HPDE6-E6E7 (cell line): ENCODE measurements at regions not wholly inside any gene's neighbourhood (a gene's known extent, or its start where the extent isn't known, plus 50 kb on each side); places are given as distances from the start of the nearest gene placed in this dataset.
"Not testable (repeated sequence)": the region's sequence is repeated elsewhere in the genome, so short reads cannot be mapped to it uniquely, and the experiment has no call there.

ENCODE experiments used
- DNase-seq: peaks from one replicate; pipeline ENCODE4 v3.0.0; 2011; ENCODE audit warnings: missing footprints; ENCODE audit errors: extremely low spot score

DNA sequence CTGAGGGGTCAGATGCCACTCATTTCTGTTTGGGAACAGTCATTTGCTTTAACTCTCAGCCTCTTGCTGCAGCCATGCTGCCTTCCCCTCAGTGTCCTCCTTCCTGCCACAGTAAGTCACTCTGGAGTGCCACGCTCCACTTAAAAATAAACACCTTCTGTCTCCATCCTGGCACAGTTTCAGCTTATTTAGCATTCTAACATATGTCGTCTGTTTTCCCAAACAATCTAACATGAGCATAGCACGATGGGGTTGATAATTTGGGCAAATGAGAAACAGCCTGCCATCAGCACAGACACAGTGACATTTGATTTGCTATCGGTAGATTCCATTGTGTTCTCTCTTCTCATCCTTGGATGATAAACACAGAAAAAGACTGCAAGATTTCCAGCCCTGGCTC is 768.6 kb downstream of the UQCRFS1 start:
- DNase-seq = no peak

GRCh38 chr19:28443361-28443760 is 769.6 kb downstream of the UQCRFS1 start:
- no peak for DNase-seq

GRCh38 chr19:28437390-28438346 is 775.3 kb downstream of the UQCRFS1 start:
- DNase-seq = no peak

DNA sequence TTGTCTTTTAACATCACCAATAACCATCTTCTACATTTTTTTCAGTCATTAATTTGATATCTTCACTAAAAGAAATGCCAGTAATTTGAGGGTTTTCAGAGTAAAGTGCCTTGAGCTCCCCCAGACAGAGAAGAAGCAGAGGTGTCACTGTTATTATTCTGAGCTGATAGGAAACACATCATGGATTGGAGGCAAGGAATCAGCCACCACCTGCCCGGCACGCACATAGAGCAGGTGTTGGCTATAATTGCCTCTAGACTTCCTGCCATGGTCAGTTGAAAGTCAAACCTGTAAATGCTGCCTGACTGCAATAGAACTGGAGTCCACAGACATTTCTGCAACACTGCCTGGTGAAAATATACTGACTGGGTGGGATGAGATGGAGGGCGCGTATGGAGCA is 776.6 kb downstream of the UQCRFS1 start:
- no peak for DNase-seq

- no peak for DNase-seq
Observed at GRCh38 chr19:28435551-28436271, 777.2 kb downstream of the UQCRFS1 start.

GRCh38 chr19:28434794-28435193 is 778.2 kb downstream of the UQCRFS1 start:
- DNase-seq = not testable (repeated sequence)

GRCh38 chr19:28434365-28434764 is 778.6 kb downstream of the UQCRFS1 start:
- not testable (repeated sequence) for DNase-seq

- DNase-seq = not testable (repeated sequence)
Observed at GRCh38 chr19:28433166-28433565, 779.8 kb downstream of the UQCRFS1 start.

DNA sequence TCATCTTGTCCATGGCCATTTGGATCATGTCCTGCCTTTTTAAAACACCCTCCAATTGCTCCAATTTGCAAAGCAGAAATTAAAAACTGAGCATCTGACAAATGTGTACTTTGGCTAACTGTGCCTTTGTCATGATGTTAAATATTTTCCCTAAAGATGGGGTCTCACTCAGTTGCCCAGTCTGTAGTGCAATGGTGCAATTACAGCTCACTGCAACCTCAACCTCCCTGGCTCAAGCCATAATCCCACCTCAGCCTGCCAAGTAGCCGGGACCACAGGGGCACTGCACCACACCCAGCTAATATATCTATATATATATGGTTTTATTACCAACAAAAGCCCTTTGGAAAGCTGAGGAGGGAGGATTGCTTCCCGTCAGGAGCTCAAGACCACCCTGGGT is 782.7 kb downstream of the UQCRFS1 start:
- DNase-seq = no peak

GRCh38 chr19:28429356-28429755 is 783.6 kb downstream of the UQCRFS1 start:
- DNase-seq = no peak

DNA sequence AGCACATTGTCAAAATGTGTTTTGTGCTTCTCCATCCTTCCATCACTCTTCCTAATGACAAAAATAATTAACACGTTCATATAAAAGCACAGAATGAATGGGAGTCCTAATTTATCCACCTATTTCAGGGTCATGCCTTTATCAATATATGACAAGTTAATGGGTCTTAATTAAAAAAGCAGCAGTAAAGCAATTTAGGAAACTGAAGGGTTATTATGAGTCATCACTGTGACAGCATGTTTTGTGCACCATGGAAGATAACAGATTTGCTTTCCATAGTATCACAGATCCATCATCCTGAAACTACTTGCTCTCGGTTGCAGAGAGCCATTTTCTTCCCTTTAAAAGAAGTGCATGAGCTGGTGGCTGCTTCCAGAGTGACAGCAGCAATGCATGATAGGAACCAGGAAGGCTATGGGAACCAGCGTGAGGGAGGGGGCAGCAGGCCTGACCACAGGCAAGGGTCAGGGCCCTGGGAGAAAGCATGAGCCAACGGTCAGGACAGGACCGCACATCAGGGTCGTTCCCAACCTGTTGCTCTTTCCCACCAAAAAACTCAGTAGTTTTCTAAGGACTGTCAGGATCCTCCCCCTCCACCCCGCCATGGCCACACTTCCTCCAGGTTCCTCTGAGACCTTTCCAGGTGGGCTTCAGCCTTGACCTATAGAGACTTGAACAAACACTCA is 784.1 kb downstream of the UQCRFS1 start:
- DNase-seq = no peak

DNA sequence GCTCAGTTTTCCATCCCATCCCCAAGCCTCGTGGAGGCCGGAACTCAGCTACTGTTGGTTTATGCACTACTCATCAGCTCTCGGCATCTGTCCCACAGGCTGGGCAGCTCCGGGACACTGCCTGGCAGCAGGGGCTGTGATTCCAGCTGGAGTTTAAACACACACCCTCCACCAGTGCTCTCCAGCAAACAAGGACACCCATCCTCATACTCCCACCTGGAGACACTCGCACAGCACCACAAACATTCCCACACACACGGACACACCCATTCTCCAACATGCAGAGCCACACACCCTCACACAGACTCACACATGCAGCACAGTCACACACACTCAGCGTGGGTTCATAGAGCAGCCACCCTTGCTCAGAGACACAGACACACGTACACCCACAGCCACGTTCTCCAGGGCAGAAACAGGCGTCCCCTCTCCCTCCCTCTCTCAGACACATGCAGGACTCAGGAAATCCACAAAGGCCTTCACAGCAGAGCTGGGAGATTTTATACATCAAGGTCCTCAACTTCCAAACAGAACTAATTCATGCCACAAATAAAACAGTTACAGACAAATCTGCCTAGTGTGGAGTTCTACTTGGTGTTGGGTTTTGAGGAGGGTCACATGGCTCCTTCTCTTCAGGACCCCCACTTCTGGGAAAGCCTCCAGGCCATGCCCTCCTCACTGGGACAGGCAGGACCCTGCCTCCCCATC is 785.4 kb downstream of the UQCRFS1 start:
- DNase-seq = no peak

DNA sequence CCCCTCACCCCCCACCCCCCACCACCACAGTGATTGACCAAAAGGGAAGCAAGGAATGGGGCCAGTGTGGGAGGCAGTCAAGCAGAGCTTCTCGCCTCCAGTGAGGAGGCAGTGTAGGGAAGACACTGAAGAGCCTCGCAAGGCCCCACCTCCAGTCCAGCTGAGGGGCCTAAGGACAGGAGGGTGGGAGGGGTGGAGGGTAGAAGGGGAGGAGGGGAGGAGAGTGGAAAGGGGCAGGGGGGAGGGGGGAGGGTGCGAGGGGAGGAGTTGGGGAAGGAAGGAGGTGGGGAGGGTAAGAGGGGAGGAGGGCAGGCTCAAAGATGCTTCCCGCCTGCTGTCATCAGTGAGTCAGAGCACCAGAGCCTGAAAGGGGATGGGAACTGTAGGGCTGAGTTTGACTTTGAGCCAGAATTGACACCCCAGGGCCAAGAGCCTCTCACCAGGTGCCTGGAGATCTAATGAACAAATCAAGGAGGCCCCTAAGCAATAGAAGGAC is 786.2 kb downstream of the UQCRFS1 start:
- no peak for DNase-seq

DNA sequence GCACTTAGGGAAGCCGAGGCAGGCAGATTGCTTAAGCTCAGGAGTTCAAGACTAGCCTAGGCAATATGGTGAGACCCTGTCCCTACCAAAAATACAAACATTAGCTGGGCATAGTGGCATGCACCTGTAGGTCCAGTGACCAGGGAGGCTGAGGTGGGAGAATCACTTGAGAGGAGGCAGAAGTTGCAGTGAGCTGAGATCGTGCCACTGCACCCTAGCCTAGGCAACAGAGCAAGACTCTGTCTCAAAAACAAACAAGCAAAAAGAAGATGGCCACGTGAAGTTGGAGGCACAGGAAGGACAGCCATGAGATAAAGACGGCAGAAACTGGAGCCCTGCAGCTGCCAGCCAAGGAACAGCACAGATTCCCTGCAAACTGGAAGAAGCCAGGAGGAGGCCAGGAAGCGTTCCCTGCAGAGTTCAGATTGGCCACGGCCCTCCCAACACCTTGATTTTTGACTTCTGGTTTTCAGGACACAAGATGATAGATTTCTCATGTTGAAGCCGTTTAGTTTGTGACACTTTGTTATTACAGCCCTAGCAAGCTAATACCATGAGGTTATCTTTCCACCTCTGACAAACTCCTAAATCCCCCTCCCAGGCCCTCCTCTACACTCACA is 786.7 kb downstream of the UQCRFS1 start:
- DNase-seq = no peak

GRCh38 chr19:28425046-28425931 is 787.7 kb downstream of the UQCRFS1 start:
- DNase-seq = no peak

- no peak for DNase-seq
Observed at GRCh38 chr19:28424662-28425045, 788.3 kb downstream of the UQCRFS1 start.

DNA sequence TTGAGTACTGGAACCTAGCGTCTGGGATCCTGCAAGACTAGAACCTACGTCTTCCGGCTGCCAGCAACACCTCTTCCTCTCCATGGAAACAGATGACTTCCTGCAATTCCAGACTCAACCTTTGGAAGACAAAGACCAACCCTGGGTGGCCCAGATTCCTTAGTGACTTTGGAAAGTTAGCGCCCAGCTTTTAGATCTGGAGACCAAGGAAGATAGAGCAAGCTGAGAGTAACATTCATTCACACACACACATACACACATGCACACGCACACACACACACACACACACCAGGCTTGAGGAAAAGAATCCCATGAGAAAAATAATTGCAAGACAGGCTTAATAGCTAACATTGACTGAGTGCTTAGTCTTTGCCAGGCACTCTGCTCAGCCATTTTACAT is 788.9 kb downstream of the UQCRFS1 start:
- no peak for DNase-seq

DNA sequence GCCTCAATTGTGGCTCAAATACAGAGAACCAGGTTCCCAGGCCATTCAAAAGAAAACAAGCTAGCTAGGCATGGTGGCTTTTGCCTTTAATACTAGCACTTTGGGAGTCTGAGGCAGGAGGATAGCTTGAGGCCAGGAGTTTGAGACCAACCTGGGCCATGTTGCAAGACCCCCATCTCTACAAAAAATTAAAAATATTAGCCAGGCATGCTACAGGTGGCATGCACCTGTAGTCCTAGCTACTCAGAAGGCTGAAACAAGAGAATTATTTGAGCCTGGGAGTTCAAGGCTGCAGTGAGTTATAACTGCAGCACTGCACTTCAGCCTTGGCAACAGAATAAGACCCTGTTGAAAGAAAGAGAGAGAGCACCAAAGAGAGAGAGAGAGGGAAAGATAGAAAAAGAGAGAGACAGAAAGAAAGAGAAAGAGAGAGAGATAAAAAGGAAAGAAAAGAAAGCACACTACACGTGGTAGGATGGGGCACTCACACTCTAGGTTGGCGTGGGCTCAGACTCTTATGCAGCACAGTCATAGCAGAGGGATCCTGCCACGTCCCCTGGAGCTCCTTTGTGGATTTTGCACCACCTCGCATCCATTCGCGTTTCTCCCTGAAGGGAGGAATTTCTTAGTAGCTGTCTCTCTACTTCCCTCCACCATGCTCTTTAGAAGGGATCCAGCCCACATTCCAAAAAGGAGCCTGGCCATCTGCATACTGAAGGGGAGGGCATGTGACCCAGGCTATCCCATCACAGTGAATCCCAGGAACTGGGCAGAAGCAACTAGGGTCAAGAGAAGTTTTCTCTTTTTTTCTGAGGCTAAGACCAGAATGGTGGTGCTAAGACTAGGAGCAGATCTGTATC is 789.9 kb downstream of the UQCRFS1 start:
- no peak for DNase-seq

DNA sequence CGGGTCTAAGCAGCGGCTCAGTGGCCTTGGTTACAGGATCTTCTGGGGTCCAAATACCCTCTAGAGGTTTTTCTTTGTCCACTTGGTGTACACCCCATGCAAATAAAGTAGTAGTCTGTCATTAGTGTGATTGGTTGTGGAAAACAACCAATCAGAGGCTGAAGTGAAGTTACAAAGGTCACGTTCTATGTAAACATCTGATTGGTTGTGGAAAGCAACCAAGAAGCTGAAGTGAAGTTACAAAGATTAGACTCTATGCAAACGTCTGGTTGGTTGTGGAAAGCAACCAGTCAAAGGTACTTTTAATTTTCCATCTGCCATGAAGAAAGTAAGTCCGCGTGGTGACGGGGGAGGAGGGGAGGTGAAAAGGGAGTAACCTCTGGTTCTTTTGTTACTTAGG is 790.9 kb downstream of the UQCRFS1 start:
- DNase-seq = no peak
